H1 (cell line): ENCODE measurements at regions not wholly inside any gene's neighbourhood (a gene's known extent, or its start where the extent isn't known, plus 50 kb on each side); places are given as distances from the start of the nearest gene placed in this dataset.

ENCODE experiments used
- CTCF ChIA-PET: fragments of 300-600 bp; sonication (Branson Sonifier 250); formaldehyde crosslinking; loops from one replicate; lab custom pipeline; 2021; ENCODE audit not compliant: partially characterized antibody; lab: Charles Lee
- POLR2A ChIA-PET: fragments of 300-600 bp; sonication (Branson Sonifier 250); formaldehyde crosslinking; loops from one replicate; lab custom pipeline; 2021; ENCODE audit warnings: inconsistent platforms; ENCODE audit not compliant: partially characterized antibody; lab: Charles Lee
- DNase-seq, 2 experiments: peaks; one replicate each; pipeline versions ENCODE4 v3.0.0 to v3.0.0-alpha.2; 2010 to 2022; ENCODE audit warnings: low spot score in 2 of 2, low read depth in 1 of 2, mixed read lengths in 1 of 2
- FAIRE-seq: peaks from 2 replicates; lab custom pipeline; 2011; peaks lifted over from hg19 to GRCh38; lab: Jason Lieb, UNC
- H2AFZ ChIP-seq: 2 replicates; pipeline ENCODE4 v1.8.1; 2012; ENCODE audit warnings: low read length, inconsistent platforms
- H2AK5ac ChIP-seq: 2 replicates; pipeline ENCODE4 v1.6.1; 2013; ENCODE audit warnings: low read depth, low read length
- H2BK120ac ChIP-seq: replicated peaks from 2 replicates; pipeline ENCODE3; 2013; ENCODE audit warnings: low read depth, low read length, inconsistent platforms
- H2BK12ac ChIP-seq: 2 replicates; pipeline ENCODE4 v1.6.1; 2013; ENCODE audit warnings: low read depth, low read length
- H2BK15ac ChIP-seq: 2 replicates; pipeline ENCODE4 v1.6.1; 2013; ENCODE audit warnings: low read length
- H2BK20ac ChIP-seq: 2 replicates; pipeline ENCODE4 v1.6.1; 2013; ENCODE audit warnings: low read length
- H2BK5ac ChIP-seq: 2 replicates; pipeline ENCODE4 v1.6.1; 2013; ENCODE audit warnings: low read depth, low read length
- H3K14ac ChIP-seq: 2 replicates; pipeline ENCODE4 v1.6.1; 2013; ENCODE audit warnings: inconsistent platforms; ENCODE audit not compliant: insufficient read length
- H3K18ac ChIP-seq: 2 replicates; pipeline ENCODE4 v1.6.1; 2013; ENCODE audit warnings: low read length; ENCODE audit errors: extremely low read depth
- H3K23ac ChIP-seq: 2 replicates; pipeline ENCODE4 v1.6.1; 2013; ENCODE audit warnings: inconsistent platforms; ENCODE audit not compliant: insufficient read length
- H3K23me2 ChIP-seq: 2 replicates; pipeline ENCODE4 v1.6.1; 2013; ENCODE audit warnings: low read depth, low read length
- H3K27ac ChIP-seq: 2 replicates; pipeline ENCODE4 v1.6.1; 2011; ENCODE audit warnings: low read depth, low read length, inconsistent platforms
- H3K27me3 ChIP-seq, 4 experiments: replicated peaks in 1 of 4; 1 replicate in 1 of 4; 2 replicates in 3 of 4; pipeline versions ENCODE4 v1.6.1 to v1.8.1; 2011 to 2013; ENCODE audit warnings: low read length in 3 of 4, mild to moderate bottlenecking in 3 of 4, inconsistent platforms in 2 of 4, mixed read lengths in 2 of 4, moderate library complexity in 1 of 4; ENCODE audit not compliant: control insufficient read depth in 3 of 4, insufficient read depth in 3 of 4; ENCODE audit errors: extremely low read depth in 1 of 4
- H3K36me3 ChIP-seq, 4 experiments: 2 replicates each; pipeline versions ENCODE4 v1.6.1 to v1.8.1; 2011 to 2013; ENCODE audit warnings: mild to moderate bottlenecking in 4 of 4, low read length in 3 of 4, moderate library complexity in 2 of 4, control low read depth in 1 of 4, inconsistent platforms in 1 of 4; ENCODE audit not compliant: insufficient read depth in 4 of 4, control insufficient read depth in 2 of 4
- H3K4ac ChIP-seq: replicated peaks from 2 replicates; pipeline ENCODE3; 2013; ENCODE audit warnings: low read length, low read depth, mixed read lengths, inconsistent platforms; ENCODE audit not compliant: insufficient read length
- H3K4me1 ChIP-seq, 4 experiments: replicated peaks in 1 of 4; 1 replicate in 1 of 4; 2 replicates in 3 of 4; pipeline versions ENCODE4 v1.6.1 to v1.8.1; 2011 to 2013; ENCODE audit warnings: low read length in 3 of 4, inconsistent platforms in 2 of 4, mixed read lengths in 1 of 4; ENCODE audit not compliant: insufficient read depth in 4 of 4, control insufficient read depth in 3 of 4
- H3K4me2 ChIP-seq, 2 experiments: 2 replicates each; pipeline versions ENCODE4 v1.6.1 to v1.8.1; 2011 to 2013; ENCODE audit warnings: low read depth in 2 of 2, low read length in 2 of 2, control low read depth in 1 of 2, inconsistent platforms in 1 of 2, mild to moderate bottlenecking in 1 of 2; ENCODE audit not compliant: insufficient read depth in 1 of 2
- H3K4me3 ChIP-seq, 4 experiments: fragments of 200-600, 300-600 bp in 1 of 4; sonication (generic), shearing (Covaris generic), sonication (Bioruptor Twin) in 1 of 4; 2 replicates each; pipeline versions ENCODE4 v1.5.1 to v1.8.1; 2011 to 2016; ENCODE audit warnings: low read length in 4 of 4, low read depth in 3 of 4, control low read depth in 2 of 4, inconsistent platforms in 2 of 4, mild to moderate bottlenecking in 2 of 4, mixed read lengths in 1 of 4, moderate library complexity in 1 of 4; ENCODE audit not compliant: insufficient read depth in 2 of 4; ENCODE audit errors: extremely low read depth in 1 of 4
- H3K56ac ChIP-seq: replicated peaks from 2 replicates; pipeline ENCODE3; 2013; ENCODE audit warnings: low read depth, mild to moderate bottlenecking, mixed read lengths, low read length, inconsistent platforms; ENCODE audit not compliant: insufficient read length
- H3K79me1 ChIP-seq: 2 replicates; pipeline ENCODE4 v1.6.1; 2013; ENCODE audit warnings: low read depth, low read length, control low read depth
- H3K79me2 ChIP-seq, 2 experiments: 2 replicates each; pipeline versions ENCODE4 v1.6.1 to v1.8.1; 2012 to 2013; ENCODE audit warnings: low read length in 2 of 2, mild to moderate bottlenecking in 2 of 2, inconsistent platforms in 1 of 2; ENCODE audit not compliant: insufficient read depth in 2 of 2, control insufficient read depth in 1 of 2
- H3K9ac ChIP-seq, 4 experiments: replicated peaks in 1 of 4; 1 replicate in 1 of 4; 2 replicates in 3 of 4; pipeline versions ENCODE4 v1.6.1 to v1.8.1; 2011 to 2013; ENCODE audit warnings: low read depth in 3 of 4, low read length in 3 of 4, control low read depth in 2 of 4, mild to moderate bottlenecking in 2 of 4, moderate library complexity in 2 of 4, inconsistent platforms in 1 of 4; ENCODE audit errors: extremely low read depth in 1 of 4
- H3K9me3 ChIP-seq, 2 experiments: 2 replicates each; pipeline versions ENCODE4 v1.6.1 to v1.8.1; 2012 to 2013; ENCODE audit warnings: mild to moderate bottlenecking in 2 of 2, moderate library complexity in 2 of 2, control low read depth in 1 of 2, inconsistent platforms in 1 of 2, low read depth in 1 of 2, low read length in 1 of 2, mixed read lengths in 1 of 2; ENCODE audit not compliant: insufficient read depth in 2 of 2
- H4K20me1 ChIP-seq, 2 experiments: replicated peaks in 1 of 2; 2 replicates each; pipeline versions ENCODE3 to v1.8.1; 2011 to 2013; ENCODE audit warnings: inconsistent platforms in 2 of 2, low read length in 2 of 2, mild to moderate bottlenecking in 1 of 2; ENCODE audit not compliant: insufficient read depth in 2 of 2, control insufficient read depth in 1 of 2
- H4K5ac ChIP-seq: 2 replicates; pipeline ENCODE4 v1.6.1; 2013; ENCODE audit warnings: low read length, low read depth, mixed read lengths, inconsistent platforms; ENCODE audit not compliant: insufficient read length
- H4K8ac ChIP-seq: 2 replicates; pipeline ENCODE4 v1.8.0; 2013; ENCODE audit warnings: mild to moderate bottlenecking, moderate library complexity, low read length, inconsistent platforms; ENCODE audit not compliant: insufficient read depth; ENCODE audit errors: extremely low read depth
- H4K91ac ChIP-seq: replicated peaks from 2 replicates; pipeline ENCODE3; 2013; ENCODE audit warnings: low read length, mixed read lengths, inconsistent platforms; ENCODE audit not compliant: insufficient read length
- BACH1 ChIP-seq: IDR thresholded peaks from 2 replicates; pipeline ENCODE4 v1.6.1; 2012; ENCODE audit warnings: low read length, improper control_type of control experiment
- BRCA1 ChIP-seq: IDR thresholded peaks from 2 replicates; pipeline ENCODE4 v1.6.1; 2012; ENCODE audit warnings: low read depth, low read length, improper control_type of control experiment
- JUN ChIP-seq: IDR thresholded peaks from 2 replicates; pipeline ENCODE4 v1.6.1; 2011; ENCODE audit warnings: low read depth, mild to moderate bottlenecking, improper control_type of control experiment, low read length
- KDM1A ChIP-seq: fragments of 200-600, 300-600 bp; sonication (generic); IDR thresholded peaks from 2 replicates; pipeline ENCODE4 v1.7.1; 2016; ENCODE audit warnings: mild to moderate bottlenecking, low read length, borderline replicate concordance
- NRF1 ChIP-seq: IDR thresholded peaks from 2 replicates; pipeline ENCODE4 v1.6.1; 2011; ENCODE audit warnings: mild to moderate bottlenecking, low read depth, low read length, improper control_type of control experiment
- POLR2AphosphoS5 ChIP-seq: IDR thresholded peaks from 2 replicates; pipeline ENCODE4 v1.6.1; 2011; ENCODE audit warnings: low read depth, low read length
- RBBP5 ChIP-seq: IDR thresholded peaks from 2 replicates; pipeline ENCODE4 v1.7.1; 2012; ENCODE audit warnings: low read depth, mild to moderate bottlenecking, inconsistent platforms, low read length, moderate library complexity, borderline replicate concordance
- SAP30 ChIP-seq: fragments of 300-600 bp; sonication (generic); IDR thresholded peaks from 2 replicates; pipeline ENCODE4 v1.7.1; 2012; ENCODE audit warnings: low read length, moderate library complexity, mild to moderate bottlenecking, inconsistent platforms; ENCODE audit not compliant: insufficient read depth, insufficient replicate concordance
- SIRT6 ChIP-seq: IDR thresholded peaks from one replicate; pipeline ENCODE4 v1.7.1; 2012; ENCODE audit warnings: low read length, inconsistent platforms
- TBP ChIP-seq: IDR thresholded peaks from 2 replicates; pipeline ENCODE4 v1.6.1; 2011; ENCODE audit warnings: low read depth, low read length, improper control_type of control experiment
- TEAD4 ChIP-seq: IDR thresholded peaks from 2 replicates; pipeline ENCODE4 v1.6.1; 2012; ENCODE audit warnings: low read depth, low read length, inconsistent platforms, mixed read lengths
- WGBS, 2 experiments: shearing (Covaris generic) in 1 of 2; methylation state at CpG; one replicate each; pipeline versions ENCODE4 v1.1.6 to v1.1.7; 2013 to 2015; ENCODE audit warnings: low lambda C conversion rate in 2 of 2, mixed read lengths in 2 of 2, inconsistent platforms in 1 of 2, low coverage in 1 of 2, missing lambda C conversion rate in 1 of 2; ENCODE audit not compliant: insufficient replicate concordance in 2 of 2, insufficient coverage in 1 of 2, insufficient read length in 1 of 2; ENCODE audit errors: extremely low coverage in 1 of 2, missing lambda C conversion rate in 1 of 2; 5-methylcytosine and 5-hydroxymethylcytosine counted together
- TF ChIP-seq, protein P1 (sequence below), 3 experiments: IDR thresholded peaks; 1 replicate in 2 of 3; 2 replicates in 1 of 3; pipeline versions ENCODE4 v1.5.1 to v1.6.1; 2011; ENCODE audit warnings: low read length in 3 of 3, mild to moderate bottlenecking in 3 of 3, inconsistent platforms in 2 of 3, low read depth in 1 of 3, moderate library complexity in 1 of 3; ENCODE audit not compliant: insufficient read depth in 1 of 3; ENCODE audit errors: control extremely low read depth in 1 of 3

DNA sequence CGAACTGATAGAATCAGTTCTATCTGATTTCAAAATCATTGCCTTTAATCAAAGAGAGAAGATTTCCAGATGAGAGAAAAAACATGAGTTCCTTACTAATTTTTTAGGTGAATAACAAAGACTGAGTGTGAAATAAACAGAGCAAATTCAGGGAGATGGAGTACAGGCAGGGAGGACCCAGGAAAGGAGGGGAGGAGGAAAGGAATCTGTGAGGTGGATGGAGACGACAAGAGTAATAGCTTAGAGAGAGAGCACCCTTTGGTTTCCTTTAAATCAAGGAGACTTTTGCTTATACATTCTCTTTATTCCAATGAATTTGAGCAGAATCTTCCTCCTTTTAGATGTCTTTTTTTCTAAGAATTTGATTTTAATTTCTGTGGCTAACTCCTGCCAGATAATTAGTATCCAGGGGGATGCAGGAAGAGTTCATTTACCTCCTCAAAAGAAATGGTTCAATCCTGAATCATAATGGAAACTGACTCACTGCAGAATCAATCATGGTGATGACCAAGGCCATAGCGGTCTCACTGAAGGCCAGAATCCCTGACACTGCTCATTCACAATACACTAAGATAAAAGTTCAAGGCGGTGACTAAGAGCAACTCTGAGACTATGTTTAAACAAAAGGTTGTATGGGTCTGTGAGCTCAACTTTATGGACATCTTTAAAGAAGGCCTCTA is 234.0 kb upstream of the ZC3H12C start:
- H3K4me2 ChIP-seq, result no peak overlapping the region
- no peak overlapping the region for H4K8ac ChIP-seq
- CTCF ChIA-PET, result interaction anchor here (0.7 to 2.5 kb wide), 4 partner anchors 9 to 81 kb away, joined by 3 to 7 read pairs (median 4); no protein-coding TSS in a partner anchor
- H3K4me3 ChIP-seq, result no peak overlapping the region
- H3K27me3 ChIP-seq, result no peaks in the 10 kb centered on the region
- H3K4me1 ChIP-seq, result no peaks in the 10 kb centered on the region
- H3K56ac ChIP-seq, result no peak overlapping the region
- no peak overlapping the region for H3K27ac ChIP-seq
- no peak overlapping the region for H2BK120ac ChIP-seq
- 93% methylated on average over 4 of the region's 4 CpGs; no CpG with 5 or more reads in 1 of the 2 experiments for WGBS, 2 experiments
- no peak overlapping the region for H3K4ac ChIP-seq
- DNase-seq, result no peak
- POLR2A ChIA-PET, result no interaction called here
- TF ChIP-seq NRF1 (no peak), SIRT6 (no peak), JUN (no peak), BACH1 (no peak), BRCA1 (no peak), KDM1A (no peak), SAP30 (no peak), POLR2AphosphoS5 (no peak), RBBP5 (no peak), TEAD4 (no peak), TBP (no peak)
- TF ChIP-seq, protein P1, sequence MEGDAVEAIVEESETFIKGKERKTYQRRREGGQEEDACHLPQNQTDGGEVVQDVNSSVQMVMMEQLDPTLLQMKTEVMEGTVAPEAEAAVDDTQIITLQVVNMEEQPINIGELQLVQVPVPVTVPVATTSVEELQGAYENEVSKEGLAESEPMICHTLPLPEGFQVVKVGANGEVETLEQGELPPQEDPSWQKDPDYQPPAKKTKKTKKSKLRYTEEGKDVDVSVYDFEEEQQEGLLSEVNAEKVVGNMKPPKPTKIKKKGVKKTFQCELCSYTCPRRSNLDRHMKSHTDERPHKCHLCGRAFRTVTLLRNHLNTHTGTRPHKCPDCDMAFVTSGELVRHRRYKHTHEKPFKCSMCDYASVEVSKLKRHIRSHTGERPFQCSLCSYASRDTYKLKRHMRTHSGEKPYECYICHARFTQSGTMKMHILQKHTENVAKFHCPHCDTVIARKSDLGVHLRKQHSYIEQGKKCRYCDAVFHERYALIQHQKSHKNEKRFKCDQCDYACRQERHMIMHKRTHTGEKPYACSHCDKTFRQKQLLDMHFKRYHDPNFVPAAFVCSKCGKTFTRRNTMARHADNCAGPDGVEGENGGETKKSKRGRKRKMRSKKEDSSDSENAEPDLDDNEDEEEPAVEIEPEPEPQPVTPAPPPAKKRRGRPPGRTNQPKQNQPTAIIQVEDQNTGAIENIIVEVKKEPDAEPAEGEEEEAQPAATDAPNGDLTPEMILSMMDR (IDR thresholded peaks at IDR 0.05; ENCODE audit: control extremely low read depth in 1 of 3, insufficient read depth in 1 of 3, low read depth in 1 of 3, low read length in 3 of 3), result no peak
- no peaks in the 10 kb centered on the region for H3K9me3 ChIP-seq
- no peak overlapping the region for H2AFZ ChIP-seq
- no peak overlapping the region for H2BK20ac ChIP-seq
- H4K20me1 ChIP-seq, result no peaks in the 10 kb centered on the region
- no peaks in the 10 kb centered on the region for H3K79me2 ChIP-seq
- H3K36me3 ChIP-seq, result no peaks in the 10 kb centered on the region
- H2AK5ac ChIP-seq, result no peak overlapping the region
- no peak overlapping the region for H4K91ac ChIP-seq
- no peak overlapping the region for H3K14ac ChIP-seq
- H3K79me1 ChIP-seq, result no peaks in the 10 kb centered on the region
- no peak overlapping the region for H4K5ac ChIP-seq
- H2BK15ac ChIP-seq, result no peak overlapping the region
- no peak for FAIRE-seq
- H3K23ac ChIP-seq, result no peak overlapping the region
- H2BK5ac ChIP-seq, result no peak overlapping the region
- H3K23me2 ChIP-seq, result no peaks in the 10 kb centered on the region
- no peak overlapping the region for H3K9ac ChIP-seq
- no peak overlapping the region for H2BK12ac ChIP-seq
- no peak overlapping the region for H3K18ac ChIP-seq
